GM18511 (cell line): ENCODE measurements at regions not wholly inside any gene's neighbourhood (a gene's known extent, or its start where the extent isn't known, plus 50 kb on each side); places are given as distances from the start of the nearest gene placed in this dataset.

ENCODE experiments used
- ATAC-seq: cut with Tn5 transposase; IDR thresholded peaks from one replicate; pipeline ENCODE4 v1.9.1; 2021; ENCODE audit warnings: mild to moderate bottlenecking, moderate library complexity; ENCODE audit not compliant: unreplicated experiment

DNA sequence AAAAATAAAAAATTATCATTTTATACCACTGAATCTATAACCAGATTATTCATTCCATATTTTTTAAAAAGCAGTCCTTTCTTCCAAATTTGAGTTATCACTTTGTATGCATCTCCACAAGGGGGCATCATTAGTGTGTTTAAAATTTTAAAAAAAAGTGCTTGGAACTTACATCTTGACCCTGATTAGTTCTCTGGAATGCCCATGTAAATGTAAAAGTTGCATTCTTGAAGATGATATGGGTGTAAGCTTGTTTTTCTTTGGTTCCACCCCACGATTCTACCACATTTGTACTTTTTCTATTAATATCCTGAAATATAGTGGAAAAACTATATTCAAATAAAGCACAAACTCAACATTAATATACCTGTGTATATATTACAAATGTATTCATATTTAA, 144.9 kb downstream of the ELAPOR2 start:
- no peak for ATAC-seq
